NCI-H460 (cell line): ENCODE measurements at regions not wholly inside any gene's neighbourhood (a gene's known extent, or its start where the extent isn't known, plus 50 kb on each side); places are given as distances from the start of the nearest gene placed in this dataset.

Source experiments
- DNase-seq: peaks from one replicate; pipeline ENCODE4 v3.0.0-alpha.2; 2016; ENCODE audit warnings: low read depth; ENCODE audit errors: extremely low read depth

DNA sequence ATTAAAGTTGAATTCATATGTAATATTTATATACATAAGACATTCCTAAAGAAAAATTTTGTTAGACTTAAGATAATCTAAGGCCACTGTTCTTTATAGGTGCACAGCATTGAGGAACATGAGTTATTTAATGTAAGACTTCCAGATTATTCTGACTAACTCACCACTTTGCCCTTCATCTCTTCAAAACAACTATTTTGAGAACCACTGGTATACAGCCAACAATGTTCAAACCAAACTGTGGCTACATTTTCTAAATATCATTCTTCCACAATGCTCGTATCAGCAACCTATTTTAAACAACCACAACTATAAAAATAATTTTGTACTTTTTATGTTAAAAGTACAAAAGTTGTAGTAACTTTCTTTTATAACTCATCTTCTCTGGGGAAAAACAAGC is 199.8 kb upstream of the ALCAM start:
- DNase-seq: no peak

DNA sequence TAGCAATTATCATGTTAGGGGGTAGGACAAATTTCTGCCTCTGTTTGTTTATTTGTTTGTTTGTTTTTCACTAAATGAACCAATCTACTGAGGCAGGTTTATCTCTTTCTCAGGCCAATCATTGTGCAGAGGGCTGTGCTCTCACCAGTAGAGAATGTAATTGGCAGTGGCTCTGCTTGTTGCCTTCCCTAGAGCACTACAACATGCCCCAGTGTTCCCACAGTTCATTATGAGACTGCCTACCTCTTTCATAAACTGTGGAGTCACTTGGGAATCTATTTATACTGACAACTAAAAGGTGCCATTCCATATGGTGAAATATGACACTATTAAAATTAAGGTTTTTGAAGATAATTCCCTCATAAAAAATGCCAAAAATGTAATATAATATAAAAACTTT is 196.3 kb upstream of the ALCAM start:
- no peak for DNase-seq

DNA sequence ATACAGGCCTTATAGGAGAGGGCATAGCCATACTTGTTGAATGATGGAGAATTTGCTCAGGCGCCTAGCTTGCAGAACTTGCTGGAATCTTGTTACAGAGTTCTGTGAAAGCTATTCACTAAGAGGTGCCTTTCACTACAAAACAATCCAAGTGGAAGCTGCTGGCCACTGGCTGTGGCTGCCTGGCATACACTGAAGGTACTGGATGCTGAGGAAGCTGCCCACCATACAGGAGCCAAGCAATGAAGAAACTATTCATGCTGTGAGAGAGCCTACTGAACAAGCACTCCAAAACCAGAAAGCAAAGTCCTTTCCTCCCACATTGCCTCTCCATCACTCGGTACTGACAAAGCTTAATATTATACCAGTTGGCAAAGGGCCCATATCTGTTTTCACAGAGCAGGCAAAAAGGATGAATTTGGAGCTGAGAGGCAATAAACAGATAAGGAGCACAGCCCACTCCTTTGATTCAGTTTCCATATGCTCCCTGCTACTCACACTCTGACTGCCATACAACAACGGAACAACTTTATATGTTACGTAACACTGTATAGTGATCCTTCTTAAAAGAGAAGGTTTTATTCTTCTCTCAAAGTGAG is 192.6 kb upstream of the ALCAM start:
- no peak for DNase-seq

DNA sequence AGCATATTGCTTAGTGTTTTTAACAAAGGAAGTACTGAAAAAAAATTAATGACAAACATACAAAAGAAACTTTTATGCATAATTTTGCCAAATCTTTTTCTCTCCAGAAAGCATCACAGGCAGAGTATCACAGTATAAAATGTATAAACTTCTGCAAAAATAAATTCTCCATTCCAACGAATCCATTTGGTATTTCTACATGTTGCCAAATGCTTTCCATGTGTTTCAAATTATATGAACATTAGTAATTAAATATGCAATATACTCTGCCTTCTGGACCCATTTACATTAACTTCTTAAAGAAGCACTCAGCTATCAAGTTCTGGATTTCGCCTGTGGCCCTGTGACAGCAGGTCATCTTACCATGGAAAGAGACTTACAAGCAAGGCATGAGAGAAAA is 189.1 kb upstream of the ALCAM start:
- DNase-seq: no peak

DNA sequence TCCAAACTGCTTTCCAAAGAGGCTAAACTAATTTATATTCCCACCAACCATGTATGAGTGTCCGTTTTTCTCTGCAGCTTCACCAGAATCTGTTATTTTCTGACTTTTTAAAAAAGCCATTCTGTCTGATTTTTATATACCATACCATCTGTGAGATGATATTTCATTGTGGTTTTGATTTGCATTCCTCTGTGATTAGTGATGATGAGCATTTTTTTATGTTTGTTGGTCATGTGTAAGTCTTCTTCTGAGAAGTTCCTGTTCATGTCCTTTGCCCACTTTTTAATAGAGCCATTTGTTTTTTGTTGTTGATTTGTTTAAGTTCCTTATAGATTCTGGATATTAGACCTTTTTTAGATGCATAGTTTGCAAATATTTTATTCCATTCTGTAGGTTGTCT is 179.4 kb upstream of the ALCAM start:
- DNase-seq: no peak

DNA sequence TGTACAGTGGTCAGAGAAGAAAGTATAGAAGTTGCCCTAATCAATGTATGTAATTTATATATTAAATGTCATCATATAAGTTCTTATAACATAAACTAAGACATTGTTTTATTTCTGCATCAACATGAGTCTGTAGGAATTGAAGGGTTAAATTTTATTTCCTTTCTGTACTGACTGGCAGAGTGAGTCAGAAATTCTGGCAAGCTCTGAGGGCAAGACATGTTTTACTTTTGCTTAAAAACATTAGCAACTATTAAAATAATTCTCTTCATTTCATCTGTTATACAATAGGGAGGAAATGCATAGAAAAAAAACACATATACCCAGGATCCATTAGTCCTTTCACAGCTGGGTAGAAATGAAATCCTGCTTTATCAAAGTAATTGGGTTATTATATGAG is 171.4 kb upstream of the ALCAM start:
- no peak for DNase-seq

DNA sequence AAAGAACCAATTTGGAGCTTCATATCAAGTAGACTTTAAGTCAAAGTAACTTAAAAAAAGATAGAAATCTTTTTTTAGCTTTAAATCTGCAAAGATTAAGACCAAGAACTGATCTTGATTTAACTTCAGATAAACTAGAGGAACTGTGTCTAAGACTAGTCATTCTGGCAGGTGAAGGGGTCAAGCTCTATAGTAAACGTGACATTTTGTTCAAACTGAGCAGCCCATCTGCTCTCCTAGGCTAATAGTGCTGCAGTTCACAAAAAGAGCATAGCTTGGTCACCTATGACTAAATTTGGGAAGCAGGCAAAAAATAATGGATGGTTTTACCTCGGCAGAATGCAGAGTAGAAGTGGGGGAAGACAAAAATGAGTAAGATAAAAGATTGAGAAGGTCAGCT is 168.8 kb upstream of the ALCAM start:
- no peak for DNase-seq

DNA sequence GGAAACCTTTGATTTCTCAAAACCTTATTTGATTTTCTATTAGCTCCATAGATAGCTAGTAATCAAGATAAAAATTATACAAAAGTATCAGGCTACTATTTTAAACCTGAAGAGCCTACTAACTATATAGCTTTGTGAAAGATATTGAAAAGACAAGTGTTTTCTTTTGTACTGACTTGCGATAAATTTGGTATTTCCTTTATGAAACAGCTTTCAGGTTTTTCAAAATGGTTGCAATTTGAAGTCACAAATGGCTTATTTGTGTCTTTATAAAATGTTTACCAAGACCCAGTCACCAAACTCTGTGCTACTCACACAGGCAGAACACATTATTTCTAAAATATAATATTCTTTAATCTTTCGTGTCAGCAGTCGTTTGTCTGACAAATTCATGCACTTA is 167.5 kb upstream of the ALCAM start:
- DNase-seq: no peak

DNA sequence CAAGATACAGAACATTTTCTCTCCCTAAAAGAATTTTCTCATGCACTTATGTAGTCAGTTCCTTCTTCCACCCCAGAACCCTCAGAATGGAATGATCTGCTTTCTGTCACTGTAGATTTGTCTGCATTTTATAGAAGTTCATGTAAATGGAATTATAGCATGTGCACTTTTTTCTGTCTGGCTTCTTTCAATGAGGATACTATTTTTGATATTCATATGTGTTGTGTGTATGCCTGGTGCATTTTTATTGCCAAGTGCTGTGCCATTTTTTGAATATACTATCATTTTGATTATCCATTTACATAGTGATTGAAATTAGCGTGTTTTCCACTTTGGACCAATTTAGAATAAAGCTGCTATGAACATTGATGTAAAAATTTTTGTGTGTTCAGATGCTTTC is 156.6 kb upstream of the ALCAM start:
- DNase-seq: no peak

DNA sequence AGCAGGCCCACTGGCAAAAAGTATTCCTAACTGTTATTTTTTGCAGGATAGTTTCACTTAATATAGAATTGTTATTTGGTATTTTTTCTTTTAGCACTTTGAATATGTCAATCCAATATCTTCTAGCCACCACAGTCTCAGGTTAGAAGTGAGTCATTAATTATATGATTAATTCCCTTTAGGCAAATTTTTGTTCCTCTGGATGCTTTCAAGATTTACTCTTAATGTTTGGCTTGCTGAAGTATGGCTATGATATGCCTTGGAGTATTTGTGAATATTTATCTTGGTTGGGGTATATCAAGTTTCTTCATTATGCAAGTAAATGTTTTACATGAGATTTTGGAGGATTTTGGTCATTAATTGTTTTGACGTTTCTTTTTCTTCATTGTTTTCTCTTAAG is 152.1 kb upstream of the ALCAM start:
- DNase-seq: no peak

DNA sequence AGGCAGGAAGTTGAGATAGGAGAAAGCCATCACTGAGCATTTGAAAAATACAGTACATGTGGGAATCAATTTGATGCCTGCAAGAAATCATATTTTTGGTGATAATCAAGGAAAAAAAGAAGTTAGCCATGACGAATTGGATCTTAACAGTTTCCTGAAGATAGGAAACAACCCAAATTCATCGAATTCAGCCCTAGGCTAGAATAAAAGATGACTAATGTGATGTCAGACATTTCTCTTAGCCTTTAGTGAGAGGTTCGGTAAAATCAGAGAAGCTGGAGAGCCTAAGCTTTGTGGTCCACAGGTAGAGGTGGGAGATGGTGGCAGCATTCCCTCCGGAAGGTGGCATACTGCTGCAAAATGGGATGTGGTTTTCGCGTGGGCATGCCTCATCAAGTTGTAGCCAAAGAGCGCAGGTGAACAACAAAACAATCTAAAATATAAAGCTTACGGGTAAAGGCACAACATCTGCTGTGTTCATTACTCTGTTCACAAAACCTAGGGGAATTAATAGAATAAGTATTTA is 144.1 kb upstream of the ALCAM start:
- DNase-seq: no peak

DNA sequence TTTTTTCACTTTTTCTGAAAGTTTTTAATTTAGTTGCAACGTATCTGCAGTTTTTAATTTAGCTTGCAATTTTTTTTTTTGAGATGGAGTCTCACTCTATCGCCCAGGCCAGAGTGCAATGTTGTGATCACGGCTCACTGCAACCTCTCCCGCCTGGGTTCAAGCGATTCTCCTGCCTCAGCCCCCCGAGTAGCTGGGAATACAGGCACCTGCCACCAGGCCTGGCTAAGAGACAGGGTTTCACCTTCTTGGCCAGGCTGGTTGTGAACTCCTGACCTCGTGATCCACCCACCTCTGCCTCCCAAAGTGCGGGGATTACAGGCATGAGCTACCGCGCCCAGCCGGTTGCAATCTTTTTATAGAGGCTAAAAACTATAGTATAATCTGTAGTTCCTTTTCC is 142.9 kb upstream of the ALCAM start:
- DNase-seq: no peak

DNA sequence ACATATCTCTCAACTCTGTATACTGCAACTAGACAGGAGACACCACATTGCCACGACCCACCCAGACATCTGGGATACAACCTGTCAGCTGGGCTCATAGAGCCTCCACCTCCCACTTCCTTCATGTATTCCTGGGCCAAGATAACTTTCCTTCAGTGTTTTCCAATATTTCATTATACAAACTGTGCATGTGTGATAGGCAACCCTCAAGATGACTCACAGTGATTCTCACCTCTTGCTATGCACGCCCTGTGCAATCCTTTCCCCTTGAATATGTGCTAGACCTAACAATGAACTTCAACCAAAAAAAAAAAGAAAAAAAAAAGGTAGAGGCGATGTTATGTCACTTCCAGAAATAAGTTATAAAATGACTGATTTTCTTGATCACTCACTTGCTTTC is 138.0 kb upstream of the ALCAM start:
- no peak for DNase-seq

DNA sequence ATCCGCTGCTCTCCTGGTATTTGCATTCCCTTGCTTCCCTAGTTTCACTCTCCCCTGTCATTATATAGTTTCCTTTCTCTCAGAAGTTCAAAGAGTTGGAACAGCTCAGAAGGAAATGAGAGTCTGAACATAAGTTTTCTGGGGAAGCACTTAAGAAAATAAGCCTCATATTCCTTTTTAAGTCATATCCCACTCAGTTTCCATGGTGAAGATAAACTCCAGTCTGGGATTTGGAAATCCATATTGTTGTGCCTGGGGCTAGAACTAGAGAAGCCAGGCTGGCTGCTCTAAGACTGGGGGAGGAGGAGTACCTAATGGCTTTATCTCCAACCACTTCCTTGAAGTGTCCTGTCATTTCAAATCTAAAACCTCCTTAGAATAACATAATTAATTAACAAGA is 134.2 kb upstream of the ALCAM start:
- DNase-seq: no peak

DNA sequence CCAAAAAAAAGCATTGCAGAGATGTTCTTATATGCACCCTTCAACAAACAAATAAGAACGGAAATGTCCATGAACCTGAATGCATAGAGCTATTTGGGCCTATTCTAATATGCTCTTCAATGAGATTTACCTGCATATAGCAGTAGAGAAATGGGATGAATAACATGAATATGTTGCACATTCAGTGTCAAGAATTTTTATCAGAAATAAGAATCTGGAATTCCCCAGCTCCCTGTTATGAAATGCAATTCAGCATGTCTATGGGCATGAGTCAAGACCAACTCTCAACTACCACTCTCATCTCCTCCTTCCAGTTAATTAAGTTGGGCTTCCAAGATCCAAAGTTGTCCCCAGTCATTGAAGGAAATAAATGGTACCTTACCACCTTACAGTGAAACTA is 133.7 kb upstream of the ALCAM start:
- no peak for DNase-seq

DNA sequence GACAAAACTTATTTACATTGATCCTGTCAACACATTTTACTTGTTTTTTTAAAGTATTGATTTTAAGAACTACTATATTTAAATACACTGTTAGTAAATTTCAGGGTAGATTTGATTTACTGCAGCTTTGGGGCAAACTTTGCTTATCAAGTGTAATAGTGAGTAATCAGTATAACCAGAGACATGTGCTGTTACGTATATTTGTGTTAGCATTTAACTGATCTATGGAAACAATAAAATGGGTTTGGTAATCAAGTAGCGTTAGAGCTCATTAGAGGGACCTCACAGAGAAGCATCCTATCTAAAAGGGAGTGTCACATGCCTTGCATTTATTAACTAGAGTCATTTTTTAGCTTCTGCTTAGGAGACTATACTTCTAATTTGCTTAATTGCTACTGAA is 131.5 kb upstream of the ALCAM start:
- no peak for DNase-seq

DNA sequence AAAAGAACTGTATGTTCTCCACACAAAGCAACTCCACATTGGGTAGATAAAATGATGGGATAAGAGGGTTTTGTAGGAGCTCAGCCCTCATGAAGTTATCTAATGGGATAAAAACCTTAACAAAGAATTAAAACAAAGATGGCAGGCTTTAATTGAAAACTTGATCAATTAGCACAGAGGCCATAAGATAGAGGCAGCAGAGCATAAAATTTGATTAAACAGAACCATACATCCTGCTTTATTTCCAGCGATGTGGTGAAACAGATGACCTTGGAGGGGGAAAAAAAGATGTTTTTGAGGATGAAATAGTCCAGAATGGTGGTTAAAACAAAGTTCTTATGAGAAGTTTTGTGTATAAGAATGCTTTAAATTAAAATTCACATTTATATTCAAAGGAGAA is 130.9 kb upstream of the ALCAM start:
- no peak for DNase-seq

DNA sequence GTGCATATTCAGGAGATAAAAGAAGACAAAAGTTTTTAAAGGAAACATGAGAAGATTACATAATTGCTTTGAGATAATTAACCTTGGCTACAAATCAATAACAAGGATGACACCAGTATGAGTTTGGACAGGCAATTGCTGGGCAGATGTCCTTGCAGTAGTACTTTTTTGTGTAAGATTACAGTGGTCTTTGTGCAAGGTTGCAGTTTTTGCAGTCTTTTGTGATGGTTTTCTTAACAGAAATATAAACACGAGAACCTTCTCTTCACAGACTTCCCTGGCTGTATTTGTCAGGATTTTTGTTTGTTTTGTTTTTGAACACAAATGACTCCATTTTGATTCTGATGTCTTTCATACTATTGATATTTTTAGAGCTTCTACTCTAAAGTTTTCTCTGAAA is 128.3 kb upstream of the ALCAM start:
- no peak for DNase-seq

DNA sequence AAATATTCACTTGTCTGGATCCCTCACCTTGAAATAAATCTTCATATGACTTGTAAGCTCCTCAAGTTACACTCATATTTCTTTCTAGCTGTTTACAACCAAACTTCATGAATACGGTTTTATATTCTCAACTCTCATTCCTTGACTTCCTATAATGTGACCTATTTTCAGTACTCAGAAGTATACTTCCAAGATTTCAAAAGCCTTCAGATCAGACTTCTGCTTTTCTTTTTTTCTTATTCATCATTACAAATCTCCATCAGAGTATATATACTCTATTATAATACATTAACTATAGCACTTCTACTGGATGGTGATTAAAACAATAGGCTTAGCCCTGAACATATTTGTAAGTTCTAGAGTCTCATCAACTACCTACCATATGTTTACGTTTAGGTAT is 123.6 kb upstream of the ALCAM start:
- DNase-seq: no peak

DNA sequence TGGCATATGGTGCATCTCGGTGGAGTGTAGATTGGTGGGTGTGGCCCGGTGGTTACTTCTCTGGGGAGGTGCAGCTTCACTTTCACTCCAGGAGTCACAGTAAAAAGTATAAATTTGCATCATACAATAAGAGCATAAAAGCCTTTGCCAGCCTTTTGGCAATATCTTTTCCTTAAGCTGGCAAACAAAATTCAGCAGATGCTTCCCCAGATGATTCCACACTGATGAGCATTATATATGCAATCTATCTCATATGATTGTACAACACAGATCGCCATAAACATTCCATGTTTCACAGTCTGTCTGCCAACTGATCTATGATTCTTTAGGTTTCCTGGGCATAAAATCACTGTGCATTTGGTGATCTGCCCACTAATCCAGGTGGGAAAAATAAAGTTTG is 120.2 kb upstream of the ALCAM start:
- no peak for DNase-seq

DNA sequence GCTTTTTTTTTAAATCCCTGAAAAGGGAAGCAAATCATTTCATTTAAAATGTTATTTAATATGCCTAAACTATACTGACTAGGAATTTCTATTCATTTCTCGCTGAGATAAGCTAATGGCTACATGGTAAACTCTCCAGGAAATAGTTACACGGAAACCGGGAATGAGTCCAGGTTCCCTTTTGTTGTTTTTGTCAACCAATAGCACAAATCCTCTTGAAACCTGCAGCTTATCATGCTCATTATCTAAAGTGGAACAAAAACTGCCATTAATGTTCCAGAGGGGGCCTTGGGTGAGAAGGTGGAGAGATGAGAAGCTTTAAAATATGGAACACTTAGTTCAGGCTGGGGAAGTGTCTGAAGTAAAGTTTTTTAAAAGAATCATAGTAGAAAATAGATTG is 113.5 kb upstream of the ALCAM start:
- DNase-seq: no peak

DNA sequence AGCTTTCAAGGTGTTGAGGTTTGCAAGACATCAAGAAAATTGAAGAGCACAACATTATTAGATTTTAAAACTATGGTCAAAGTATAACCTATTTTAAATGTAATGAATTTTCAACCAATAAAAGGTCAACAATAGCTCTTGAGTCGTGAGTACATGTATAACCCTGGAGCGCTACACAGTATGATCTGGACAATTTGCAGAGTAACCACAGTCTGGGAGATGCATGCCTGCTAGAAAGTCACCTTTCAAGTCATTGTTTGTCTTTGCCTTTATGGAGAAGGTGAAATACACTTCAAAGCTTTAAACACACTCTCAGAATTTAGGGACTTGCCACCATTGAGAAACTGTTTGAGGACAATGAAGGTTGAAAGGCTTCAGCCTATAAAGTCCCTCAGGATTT is 112.6 kb upstream of the ALCAM start:
- no peak for DNase-seq

DNA sequence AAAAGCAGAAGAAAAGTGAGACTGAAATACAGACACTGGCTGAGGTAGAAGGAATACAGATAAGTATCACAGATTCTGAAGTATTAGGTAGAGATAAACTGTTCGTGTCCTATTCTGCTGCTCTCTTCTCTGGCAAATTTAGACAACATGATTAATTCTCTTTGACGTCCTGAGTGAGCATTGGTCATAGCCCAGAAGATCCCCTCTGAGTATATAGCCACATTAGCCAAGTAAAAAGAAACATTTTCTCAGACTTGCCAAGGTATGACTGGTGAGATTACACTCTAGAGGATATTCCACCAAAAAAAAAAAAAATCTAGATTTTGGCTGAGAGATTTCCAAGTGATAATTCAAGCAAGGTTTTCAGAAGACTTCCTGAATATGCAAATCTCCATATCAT is 111.4 kb upstream of the ALCAM start:
- DNase-seq: no peak
